Spleen (tissue), 7 donors: ENCODE measurements at regions not wholly inside any gene's neighbourhood (a gene's known extent, or its start where the extent isn't known, plus 50 kb on each side); places are given as distances from the start of the nearest gene placed in this dataset.

Source experiments
- POLR2A ChIP-seq, 3 donors: fragments of 450-650 bp; IDR thresholded peaks; one replicate each; pipeline ENCODE4 v1.5.1; 2017; ENCODE audit warnings: antibody characterized with exemption in 3 of 3, mild to moderate bottlenecking in 1 of 3
- POLR2AphosphoS5 ChIP-seq, 3 donors: sonication (generic); formaldehyde crosslinking; IDR thresholded peaks; one replicate each; pipeline ENCODE4 v1.5.1; 2017; ENCODE audit warnings: antibody characterized with exemption in 3 of 3
- TF ChIP-seq, protein P1 (sequence below), 11 experiments: fragments of 200-600 bp in 7 of 11; fragments of 450-650 bp in 4 of 11; sonication (generic) in 4 of 11; IDR thresholded peaks in 8 of 11; conservative IDR thresholded peaks in 3 of 11; 1 replicate in 7 of 11; 2 replicates in 4 of 11; pipeline versions ENCODE4 v1.4.0 to v1.8.0; 2016 to 2021; ENCODE audit warnings: antibody characterized with exemption in 11 of 11, inconsistent platforms in 4 of 11, mild to moderate bottlenecking in 1 of 11
- donor health status: DM: no; HTN: no; CAD: no; lungs with moderate emphysema.
- donor health status: DM: no; HTN: no; CAD: no.
- donor health status: DM: no; HTN: no; CAD: no.

DNA sequence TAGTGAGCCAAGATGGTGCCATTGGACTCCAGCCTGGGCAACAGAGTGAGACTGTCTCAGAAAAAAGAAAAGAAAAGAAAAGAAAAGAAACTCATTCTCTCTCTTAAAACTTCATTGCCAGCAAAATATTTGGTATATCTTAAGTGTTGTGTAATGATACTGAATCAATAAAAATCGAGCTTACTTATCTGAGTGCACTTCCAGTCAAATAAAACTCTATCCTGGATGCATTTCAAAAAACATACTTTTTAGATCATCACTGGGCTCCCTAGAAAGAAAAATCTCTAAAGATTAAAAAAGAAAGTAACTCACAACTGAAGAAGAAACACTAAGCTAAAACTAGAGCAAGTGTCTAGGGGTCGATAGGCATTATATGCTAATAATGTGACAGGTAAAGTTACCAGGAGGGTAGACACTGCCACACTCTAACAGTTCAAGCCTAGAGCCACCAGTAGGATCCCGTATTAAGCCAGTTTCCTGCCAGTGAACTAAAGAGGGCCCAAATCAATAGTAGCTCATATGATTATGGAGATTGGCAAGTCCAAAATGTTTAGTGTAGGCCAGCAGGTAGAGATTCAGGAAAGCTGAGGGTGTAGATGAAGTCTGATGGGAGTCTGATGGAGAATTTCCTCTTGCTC is 242.1 kb upstream of the CYRIA start:
- no peak for TF ChIP-seq POLR2A (IDR thresholded peaks at IDR 0.05)
- TF ChIP-seq, protein P1, sequence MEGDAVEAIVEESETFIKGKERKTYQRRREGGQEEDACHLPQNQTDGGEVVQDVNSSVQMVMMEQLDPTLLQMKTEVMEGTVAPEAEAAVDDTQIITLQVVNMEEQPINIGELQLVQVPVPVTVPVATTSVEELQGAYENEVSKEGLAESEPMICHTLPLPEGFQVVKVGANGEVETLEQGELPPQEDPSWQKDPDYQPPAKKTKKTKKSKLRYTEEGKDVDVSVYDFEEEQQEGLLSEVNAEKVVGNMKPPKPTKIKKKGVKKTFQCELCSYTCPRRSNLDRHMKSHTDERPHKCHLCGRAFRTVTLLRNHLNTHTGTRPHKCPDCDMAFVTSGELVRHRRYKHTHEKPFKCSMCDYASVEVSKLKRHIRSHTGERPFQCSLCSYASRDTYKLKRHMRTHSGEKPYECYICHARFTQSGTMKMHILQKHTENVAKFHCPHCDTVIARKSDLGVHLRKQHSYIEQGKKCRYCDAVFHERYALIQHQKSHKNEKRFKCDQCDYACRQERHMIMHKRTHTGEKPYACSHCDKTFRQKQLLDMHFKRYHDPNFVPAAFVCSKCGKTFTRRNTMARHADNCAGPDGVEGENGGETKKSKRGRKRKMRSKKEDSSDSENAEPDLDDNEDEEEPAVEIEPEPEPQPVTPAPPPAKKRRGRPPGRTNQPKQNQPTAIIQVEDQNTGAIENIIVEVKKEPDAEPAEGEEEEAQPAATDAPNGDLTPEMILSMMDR (IDR thresholded peaks at IDR 0.05 in 8 of 11, conservative IDR thresholded peaks at IDR 0.05 in 3 of 11) = no peak
- no peak for TF ChIP-seq POLR2AphosphoS5 (IDR thresholded peaks at IDR 0.05)
